Stimulated activated effector memory CD8-positive, alpha-beta T cell treated with anti-CD3 and anti-CD28 coated beads, Interleukin-12 subunit alpha, Interleukin-12 subunit beta, amount 100 ng/mL, for 72 hours (primary cell): ENCODE measurements at regions not wholly inside any gene's neighbourhood (a gene's known extent, or its start where the extent isn't known, plus 50 kb on each side); places are given as distances from the start of the nearest gene placed in this dataset.

Experiments
- ATAC-seq: fragments of 150-1000 bp; cut with Tn5 transposase; 2 replicates; pipeline ENCODE4 v1.10.0; 2021
- DNase-seq, 2 donors: peaks; one replicate each; pipeline ENCODE4 v3.0.0; 2021 to 2022; ENCODE audit warnings: low spot score in 2 of 2
- H3K27ac Mint-ChIP-seq: one replicate; pipeline ENCODE4 v1.8.0; 2022; ENCODE audit warnings: mild to moderate bottlenecking, mixed read lengths
- H3K36me3 Mint-ChIP-seq: one replicate; pipeline ENCODE4 v1.8.0; 2022; ENCODE audit warnings: mild to moderate bottlenecking, mixed read lengths
- H3K4me1 Mint-ChIP-seq: one replicate; pipeline ENCODE4 v1.8.0; 2022; ENCODE audit warnings: mixed read lengths
- H3K4me3 Mint-ChIP-seq: one replicate; pipeline ENCODE4 v1.8.0; 2022; ENCODE audit warnings: mild to moderate bottlenecking, mixed read lengths
- H3K9me3 Mint-ChIP-seq: one replicate; pipeline ENCODE4 v1.8.0; 2022; ENCODE audit warnings: mixed read lengths

- ATAC-seq (no peak), DNase-seq (no peak)
- H3K4me1 Mint-ChIP-seq, result no peaks in the 10 kb centered on the region
- no peaks in the 10 kb centered on the region for H3K9me3 Mint-ChIP-seq
- H3K27ac Mint-ChIP-seq, result no peak overlapping the region
- H3K4me3 Mint-ChIP-seq, result no peak overlapping the region
- no peaks in the 10 kb centered on the region for H3K36me3 Mint-ChIP-seq
These were observed 92.8 kb upstream of the ANO1 start for GRCh38 chr11:69985331-69985640.

- Mint-ChIP-seq H3K9me3 (no peaks in the 10 kb centered on the region), H3K27ac (no peak overlapping the region), H3K4me3 (no peak overlapping the region), H3K36me3 (no peaks in the 10 kb centered on the region), H3K4me1 (no peaks in the 10 kb centered on the region)
- DNase-seq (no peak), ATAC-seq (no peak)
These were observed 92.3 kb upstream of the ANO1 start for GRCh38 chr11:69985641-69986439.

- DNase-seq (no peak), ATAC-seq (no peak)
- H3K4me1 Mint-ChIP-seq, result no peaks in the 10 kb centered on the region
- no peaks in the 10 kb centered on the region for H3K36me3 Mint-ChIP-seq
- H3K9me3 Mint-ChIP-seq, result no peaks in the 10 kb centered on the region
- H3K4me3 Mint-ChIP-seq, result no peak overlapping the region
- no peak overlapping the region for H3K27ac Mint-ChIP-seq
These were observed 91.7 kb upstream of the ANO1 start for GRCh38 chr11:69986440-69986787.

- Mint-ChIP-seq H3K4me1 (no peaks in the 10 kb centered on the region), H3K27ac (no peak overlapping the region), H3K9me3 (no peaks in the 10 kb centered on the region), H3K36me3 (no peaks in the 10 kb centered on the region), H3K4me3 (no peak overlapping the region)
- ATAC-seq, result no peak
- no peak for DNase-seq
These were observed 91.3 kb upstream of the ANO1 start for GRCh38 chr11:69986830-69987229.

- H3K4me1 Mint-ChIP-seq, result no peaks in the 10 kb centered on the region
- H3K4me3 Mint-ChIP-seq, result no peak overlapping the region
- H3K27ac Mint-ChIP-seq, result no peak overlapping the region
- ATAC-seq, result no peak
- no peaks in the 10 kb centered on the region for H3K9me3 Mint-ChIP-seq
- DNase-seq, result no peak
- H3K36me3 Mint-ChIP-seq, result no peaks in the 10 kb centered on the region
These were observed 86.1 kb upstream of the ANO1 start for GRCh38 chr11:69992026-69992425.

GRCh38 chr11:69992943-69993694 lies 85.0 kb upstream of the ANO1 start:
- Mint-ChIP-seq H3K4me1 (no peaks in the 10 kb centered on the region), H3K36me3 (no peaks in the 10 kb centered on the region), H3K27ac (no peak overlapping the region), H3K9me3 (no peaks in the 10 kb centered on the region), H3K4me3 (no peak overlapping the region)
- DNase-seq, result no peak
- ATAC-seq, result no peak

- ATAC-seq (no peak), DNase-seq (no peak)
- Mint-ChIP-seq H3K36me3 (no peaks in the 10 kb centered on the region), H3K4me1 (no peaks in the 10 kb centered on the region), H3K27ac (no peak overlapping the region), H3K4me3 (no peak overlapping the region), H3K9me3 (no peaks in the 10 kb centered on the region)
These were observed 83.3 kb upstream of the ANO1 start for GRCh38 chr11:69994810-69995209.

- DNase-seq, result no peak
- H3K4me1 Mint-ChIP-seq, result no peaks in the 10 kb centered on the region
- no peaks in the 10 kb centered on the region for H3K36me3 Mint-ChIP-seq
- H3K4me3 Mint-ChIP-seq, result no peak overlapping the region
- no peak overlapping the region for H3K27ac Mint-ChIP-seq
- H3K9me3 Mint-ChIP-seq, result no peaks in the 10 kb centered on the region
- no peak for ATAC-seq
These were observed 82.4 kb upstream of the ANO1 start for GRCh38 chr11:69995697-69996096.

- no peaks in the 10 kb centered on the region for H3K36me3 Mint-ChIP-seq
- H3K9me3 Mint-ChIP-seq, result no peaks in the 10 kb centered on the region
- no peak overlapping the region for H3K27ac Mint-ChIP-seq
- DNase-seq (no peak), ATAC-seq (no peak)
- H3K4me3 Mint-ChIP-seq, result no peak overlapping the region
- H3K4me1 Mint-ChIP-seq, result no peaks in the 10 kb centered on the region
These were observed 81.7 kb upstream of the ANO1 start for GRCh38 chr11:69996451-69996850.

- ATAC-seq, result no peak
- Mint-ChIP-seq H3K36me3 (no peaks in the 10 kb centered on the region), H3K4me1 (peaks cover under 1% of the 10 kb centered on the region), H3K4me3 (no peak overlapping the region), H3K9me3 (no peaks in the 10 kb centered on the region), H3K27ac (no peak overlapping the region)
- no peak for DNase-seq
These were observed 80.8 kb upstream of the ANO1 start for GRCh38 chr11:69997352-69997751.

GRCh38 chr11:69999721-70000120 lies 78.4 kb upstream of the ANO1 start:
- H3K36me3 Mint-ChIP-seq, result no peaks in the 10 kb centered on the region
- no peak for ATAC-seq
- no peak overlapping the region for H3K4me3 Mint-ChIP-seq
- no peak for DNase-seq
- no peak overlapping the region for H3K27ac Mint-ChIP-seq
- peaks cover 5% of the 10 kb centered on the region for H3K4me1 Mint-ChIP-seq
- no peaks in the 10 kb centered on the region for H3K9me3 Mint-ChIP-seq

GRCh38 chr11:70000228-70000627 lies 77.9 kb upstream of the ANO1 start:
- no peak for DNase-seq
- no peak overlapping the region for H3K27ac Mint-ChIP-seq
- H3K36me3 Mint-ChIP-seq, result no peaks in the 10 kb centered on the region
- H3K9me3 Mint-ChIP-seq, result no peaks in the 10 kb centered on the region
- no peak for ATAC-seq
- H3K4me3 Mint-ChIP-seq, result no peak overlapping the region
- H3K4me1 Mint-ChIP-seq, result peaks cover 5% of the 10 kb centered on the region

- Mint-ChIP-seq H3K27ac (no peak overlapping the region), H3K9me3 (no peaks in the 10 kb centered on the region), H3K36me3 (no peaks in the 10 kb centered on the region), H3K4me1 (peaks cover 5% of the 10 kb centered on the region), H3K4me3 (no peak overlapping the region)
- no peak for DNase-seq
- ATAC-seq, result no peak
These were observed 76.9 kb upstream of the ANO1 start for GRCh38 chr11:70001246-70001645.

- H3K27ac Mint-ChIP-seq, result no peak overlapping the region
- no peak overlapping the region for H3K4me3 Mint-ChIP-seq
- H3K9me3 Mint-ChIP-seq, result no peaks in the 10 kb centered on the region
- H3K4me1 Mint-ChIP-seq, result peaks cover 5% of the 10 kb centered on the region
- peak; percentile 100 for ATAC-seq
- H3K36me3 Mint-ChIP-seq, result no peaks in the 10 kb centered on the region
- DNase-seq, result no peak
These were observed 75.7 kb upstream of the ANO1 start for GRCh38 chr11:70002433-70002832.

- DNase-seq (no peak), ATAC-seq (no peak)
- no peak overlapping the region for H3K27ac Mint-ChIP-seq
- H3K4me3 Mint-ChIP-seq, result no peak overlapping the region
- no peaks in the 10 kb centered on the region for H3K36me3 Mint-ChIP-seq
- H3K9me3 Mint-ChIP-seq, result no peaks in the 10 kb centered on the region
- peaks cover 5% of the 10 kb centered on the region for H3K4me1 Mint-ChIP-seq
These were observed 72.9 kb upstream of the ANO1 start for GRCh38 chr11:70005107-70005818.

GRCh38 chr11:70007796-70008195 lies 70.3 kb upstream of the ANO1 start:
- peaks cover under 1% of the 10 kb centered on the region for H3K4me1 Mint-ChIP-seq
- DNase-seq (no peak), ATAC-seq (no peak)
- no peaks in the 10 kb centered on the region for H3K9me3 Mint-ChIP-seq
- no peaks in the 10 kb centered on the region for H3K36me3 Mint-ChIP-seq
- no peak overlapping the region for H3K4me3 Mint-ChIP-seq
- H3K27ac Mint-ChIP-seq, result no peak overlapping the region
